ENCODE measurements at regions not wholly inside any gene's neighbourhood (a gene's known extent, or its start where the extent isn't known, plus 50 kb on each side); places are given as distances from the start of the nearest gene placed in this dataset.

DNA sequence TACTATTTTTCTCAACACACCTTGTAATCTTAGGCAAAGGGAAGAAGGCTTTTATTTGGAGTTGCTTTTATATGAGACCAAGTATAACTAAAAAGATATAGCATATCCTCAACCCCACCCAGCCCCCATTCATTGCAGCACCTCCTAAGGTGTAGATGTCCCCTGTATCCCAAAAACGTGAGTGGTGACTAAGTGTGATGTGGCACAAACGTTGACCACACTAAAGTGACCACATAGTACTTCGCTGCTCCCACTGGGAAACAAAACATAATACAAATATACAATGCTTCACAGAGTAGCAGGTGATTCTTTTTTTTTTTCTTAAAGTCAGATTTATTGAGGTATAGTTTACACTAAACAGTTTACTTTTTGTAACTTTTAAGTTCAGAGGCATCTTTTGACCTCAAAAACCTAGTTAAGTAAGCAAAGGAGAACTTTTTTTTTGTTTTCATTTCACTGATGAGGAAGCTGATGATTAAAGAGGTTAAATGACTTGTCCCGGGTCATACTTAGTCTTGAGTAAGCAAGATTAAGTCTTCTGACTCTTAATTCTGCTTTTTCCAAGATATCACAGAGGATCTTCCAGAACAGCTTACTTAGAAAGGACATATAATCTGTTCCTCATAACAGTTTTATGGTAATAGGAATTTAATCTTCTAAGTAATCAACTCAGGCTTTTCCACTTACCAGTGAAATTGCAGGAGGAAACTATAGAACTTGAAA is 245.2 kb upstream of the PLEKHG7 start:
- DNase-seq, result no peak

DNA sequence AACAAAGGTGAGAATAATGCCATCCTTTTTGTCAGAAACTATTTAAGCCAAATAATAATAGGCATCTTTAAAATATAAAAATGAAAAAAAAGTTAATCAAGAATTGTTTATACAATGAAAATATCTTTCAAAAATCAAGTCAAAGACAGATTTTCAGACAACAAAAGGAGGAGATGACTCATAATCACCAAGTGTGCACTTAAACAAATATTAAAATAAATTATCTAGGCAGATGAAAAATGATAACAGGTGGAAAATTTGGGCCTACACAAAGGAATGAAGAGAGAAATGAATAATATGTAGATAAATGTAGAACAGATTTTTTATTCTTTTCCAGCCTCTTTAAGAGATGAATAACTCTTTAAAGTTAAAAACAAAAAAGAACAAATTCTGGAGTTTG is 250.0 kb upstream of the PLEKHG7 start:
- DNase-seq, result no peak

DNA sequence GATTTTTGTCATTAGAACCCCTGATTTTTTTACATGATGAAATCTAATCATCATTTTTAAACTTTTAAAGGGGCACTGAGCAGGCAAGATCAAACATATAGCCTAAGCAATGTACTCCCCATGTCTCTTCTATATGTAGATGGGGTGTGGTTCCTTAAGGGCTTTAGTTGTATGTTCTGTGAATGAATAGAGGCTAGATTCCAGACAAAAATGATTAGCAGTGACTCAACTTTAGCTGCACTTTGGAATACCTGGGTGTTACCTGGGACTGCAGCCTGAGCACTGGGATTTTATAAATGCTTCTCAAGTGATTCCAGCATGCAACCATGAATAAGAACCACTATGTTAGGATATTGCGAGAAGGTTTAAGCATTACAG is 256.7 kb upstream of the PLEKHG7 start:
- DNase-seq, result no peak

DNA sequence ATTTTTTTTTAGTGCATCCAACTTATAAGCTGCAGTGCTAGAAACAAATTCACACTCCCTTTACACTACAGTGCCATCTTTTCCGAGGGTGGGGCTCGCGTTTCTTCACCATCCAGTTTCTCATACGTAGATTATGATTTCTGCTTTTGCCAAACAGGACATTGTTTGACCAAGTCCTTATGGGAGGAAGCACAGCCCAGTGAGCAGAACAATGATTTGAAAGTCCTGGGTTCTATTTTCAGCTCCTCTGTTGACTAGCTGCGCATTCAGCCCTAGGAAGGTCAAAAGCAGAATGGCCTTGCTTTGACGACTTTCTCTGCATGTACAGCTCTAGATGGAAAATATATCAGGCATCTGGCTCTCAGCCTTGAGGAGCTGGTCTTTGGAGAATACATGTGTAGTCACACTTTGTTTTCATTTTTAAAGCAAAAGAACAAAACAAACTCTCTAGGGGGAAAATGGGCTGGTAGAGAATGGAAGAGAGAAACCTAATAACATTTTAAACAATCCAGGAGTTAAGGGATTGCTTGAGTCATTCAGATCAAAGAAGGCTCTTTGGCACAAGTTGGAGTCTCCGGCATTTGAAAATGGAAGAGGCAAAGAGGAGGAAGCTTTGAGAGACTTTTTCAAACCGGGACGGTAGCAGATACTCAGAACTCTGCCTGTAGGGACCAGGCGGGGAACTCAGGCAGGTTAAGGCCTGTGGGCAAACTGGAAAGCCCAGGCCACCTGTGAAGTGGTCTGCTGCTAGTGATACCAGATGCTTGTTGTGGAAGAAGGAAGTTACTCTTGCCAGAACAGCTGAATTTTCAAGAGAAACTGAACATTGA is 257.3 kb upstream of the PLEKHG7 start:
- DNase-seq, result no peak

DNA sequence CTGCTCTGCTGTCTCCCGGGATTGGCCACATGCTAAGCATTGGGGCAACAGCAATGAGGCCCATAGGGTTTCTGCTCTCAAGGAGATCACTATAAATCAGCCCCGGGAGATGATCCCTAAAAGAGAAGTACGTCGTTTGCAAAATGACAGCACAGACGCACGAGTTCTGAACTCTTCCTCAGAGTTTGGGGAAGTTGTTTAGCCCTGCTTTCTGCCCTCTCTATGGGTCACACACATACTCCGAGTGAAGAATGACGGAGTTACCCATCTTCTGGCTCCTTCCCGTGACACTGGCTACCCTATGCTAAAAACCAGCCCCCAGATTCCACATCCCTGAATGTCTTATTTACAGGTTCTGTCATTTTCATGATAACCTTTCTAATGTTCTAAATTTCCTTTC is 258.0 kb upstream of the PLEKHG7 start:
- DNase-seq, result no peak

DNA sequence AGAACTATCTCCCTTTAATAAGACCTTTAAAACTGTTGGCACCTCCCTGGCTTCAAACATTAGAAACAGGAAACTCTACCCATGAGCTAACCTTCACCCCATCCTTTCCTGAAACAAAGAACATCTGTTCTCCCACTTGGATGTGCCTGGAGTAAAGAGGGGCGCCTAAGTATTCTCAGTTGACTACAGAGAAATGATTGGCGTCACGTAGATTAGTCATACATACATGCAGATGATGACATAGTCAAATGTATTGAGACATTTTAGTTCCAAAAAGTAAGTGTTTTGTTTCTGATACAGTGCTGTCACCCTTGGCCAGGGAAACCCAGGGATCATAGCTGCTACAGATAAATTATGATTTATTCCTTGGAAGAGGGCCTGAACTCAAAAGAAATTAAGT is 260.0 kb upstream of the PLEKHG7 start:
- DNase-seq, result no peak

DNA sequence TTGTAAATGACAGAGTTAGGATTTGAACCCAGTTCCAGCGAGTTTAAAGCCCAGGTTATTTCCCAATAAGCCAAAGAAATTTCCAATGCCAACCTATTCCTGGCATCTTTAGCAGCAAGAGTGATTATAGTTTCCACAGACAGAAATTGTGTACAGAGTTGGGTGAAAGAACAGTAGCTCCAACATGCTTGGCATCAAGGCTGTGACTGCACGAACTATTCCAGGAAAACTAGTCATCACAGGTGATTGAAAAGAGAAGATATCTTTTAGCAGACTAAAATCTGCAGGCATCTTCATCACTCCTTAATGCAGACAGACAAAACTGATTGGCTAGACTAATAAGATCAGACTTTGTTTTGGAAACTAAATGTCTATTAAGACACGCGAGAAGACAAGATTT is 262.7 kb upstream of the PLEKHG7 start:
- DNase-seq, result no peak

DNA sequence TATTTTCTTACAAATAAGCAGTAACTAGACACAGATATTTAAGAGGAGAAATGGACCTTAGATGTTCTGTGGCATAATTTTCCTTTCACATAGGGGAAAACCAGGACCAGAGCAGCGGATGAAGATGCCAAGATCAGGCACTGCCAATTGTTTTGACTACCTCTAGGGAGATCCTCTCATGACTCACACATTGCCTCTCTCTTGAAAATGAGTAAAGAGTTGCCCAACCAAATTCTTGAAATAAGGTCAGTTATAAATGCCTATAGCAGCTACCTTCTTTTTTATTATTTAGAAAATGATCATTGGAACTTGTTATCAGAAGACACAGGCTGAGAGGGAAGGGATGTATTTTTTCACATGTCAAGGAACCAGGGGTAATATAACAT is 263.4 kb upstream of the PLEKHG7 start:
- DNase-seq, result no peak

DNA sequence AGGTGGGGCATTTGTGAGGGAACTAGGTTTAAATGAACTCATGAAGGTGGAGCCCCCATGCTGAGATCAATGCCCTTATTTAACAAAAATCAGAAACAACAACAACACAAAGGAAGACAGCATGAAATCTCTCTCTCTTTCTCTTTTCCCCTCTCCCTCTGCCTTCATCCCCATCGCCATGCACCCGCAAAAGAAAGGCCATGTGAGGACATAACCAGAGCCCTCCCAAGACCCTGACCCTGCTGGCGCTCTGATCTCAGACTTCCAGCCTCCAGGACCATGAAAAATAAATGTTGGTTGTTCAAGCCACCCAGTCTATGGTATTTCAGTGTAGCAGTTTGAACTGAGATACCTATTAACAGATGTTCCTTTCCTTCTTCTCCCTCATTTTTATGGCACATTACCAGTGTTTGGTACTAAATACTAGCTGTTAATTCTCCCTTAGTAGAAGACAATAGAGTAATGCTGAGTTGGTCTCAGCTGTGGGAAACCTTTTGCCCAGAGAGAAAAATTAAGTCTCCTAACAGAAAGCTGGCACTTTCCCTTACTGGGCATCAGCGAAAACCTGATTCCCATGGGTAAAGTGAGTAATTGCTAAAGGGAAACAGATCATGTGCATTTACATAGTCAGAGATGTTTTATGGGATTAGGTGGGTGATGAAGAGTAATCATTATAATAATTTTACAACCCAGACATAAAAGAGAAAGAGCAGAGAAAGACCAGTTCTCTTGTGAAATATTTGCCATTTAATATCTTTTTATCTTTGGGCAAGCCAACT is 264.0 kb upstream of the PLEKHG7 start:
- no peak for DNase-seq

DNA sequence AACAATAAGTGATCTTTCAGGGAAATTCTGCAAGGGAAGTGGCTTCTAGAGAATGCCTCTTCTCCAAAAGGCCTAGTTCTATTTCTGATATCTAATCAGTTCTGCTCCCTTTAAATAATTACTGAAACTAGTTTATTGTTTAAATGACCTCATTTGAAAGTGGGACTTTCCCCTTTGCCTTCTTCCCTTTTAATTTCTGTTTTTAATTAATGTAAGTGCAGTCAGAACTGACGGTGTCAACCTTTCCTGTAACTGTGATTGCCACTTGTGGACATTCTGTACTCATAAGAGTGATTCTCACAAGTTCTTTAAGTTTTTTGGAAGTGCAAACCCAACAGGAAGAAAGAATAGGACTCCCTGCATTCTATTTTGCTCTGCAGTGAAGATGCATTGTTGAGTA is 265.3 kb upstream of the PLEKHG7 start:
- no peak for DNase-seq

DNA sequence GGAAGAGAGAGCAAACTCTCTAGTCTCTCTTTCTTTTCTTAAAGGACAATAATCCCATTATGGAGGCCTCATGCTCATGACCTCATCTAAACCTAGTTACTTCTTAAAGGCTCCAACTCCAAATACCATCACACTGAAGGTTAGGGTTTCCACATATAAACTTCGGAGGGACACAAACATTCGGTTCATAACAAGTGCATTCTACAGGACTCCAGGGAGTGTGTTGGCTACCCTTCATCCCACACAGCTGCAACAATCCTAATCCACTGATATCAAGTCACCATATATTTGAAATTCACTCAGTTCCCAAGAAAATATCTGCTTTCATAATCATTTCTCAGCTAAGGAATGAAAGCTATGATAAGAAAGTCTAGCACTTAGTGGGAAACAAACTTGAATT is 265.9 kb upstream of the PLEKHG7 start:
- DNase-seq, result no peak

DNA sequence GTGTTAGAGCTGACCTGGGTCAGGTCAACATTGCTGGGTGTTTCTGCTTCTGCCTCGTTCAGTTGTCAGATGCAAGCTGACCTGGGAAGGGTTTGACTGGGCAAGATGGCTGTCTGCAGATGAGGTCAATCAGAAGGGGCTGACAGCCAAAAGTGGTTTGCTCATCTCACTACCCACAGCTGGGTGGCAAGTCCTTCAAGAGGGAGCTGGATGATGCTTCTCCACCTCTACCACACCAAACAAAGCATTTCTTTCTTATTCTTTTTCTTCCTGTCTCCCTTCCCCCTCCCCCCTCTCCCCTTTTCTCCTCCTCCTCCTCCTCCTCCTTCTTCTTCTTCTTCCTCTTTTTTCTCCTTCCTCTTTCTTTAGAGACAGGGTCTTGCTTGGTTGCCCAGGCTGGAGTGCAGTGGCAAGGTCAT is 268.2 kb upstream of the PLEKHG7 start:
- no peak for DNase-seq

DNA sequence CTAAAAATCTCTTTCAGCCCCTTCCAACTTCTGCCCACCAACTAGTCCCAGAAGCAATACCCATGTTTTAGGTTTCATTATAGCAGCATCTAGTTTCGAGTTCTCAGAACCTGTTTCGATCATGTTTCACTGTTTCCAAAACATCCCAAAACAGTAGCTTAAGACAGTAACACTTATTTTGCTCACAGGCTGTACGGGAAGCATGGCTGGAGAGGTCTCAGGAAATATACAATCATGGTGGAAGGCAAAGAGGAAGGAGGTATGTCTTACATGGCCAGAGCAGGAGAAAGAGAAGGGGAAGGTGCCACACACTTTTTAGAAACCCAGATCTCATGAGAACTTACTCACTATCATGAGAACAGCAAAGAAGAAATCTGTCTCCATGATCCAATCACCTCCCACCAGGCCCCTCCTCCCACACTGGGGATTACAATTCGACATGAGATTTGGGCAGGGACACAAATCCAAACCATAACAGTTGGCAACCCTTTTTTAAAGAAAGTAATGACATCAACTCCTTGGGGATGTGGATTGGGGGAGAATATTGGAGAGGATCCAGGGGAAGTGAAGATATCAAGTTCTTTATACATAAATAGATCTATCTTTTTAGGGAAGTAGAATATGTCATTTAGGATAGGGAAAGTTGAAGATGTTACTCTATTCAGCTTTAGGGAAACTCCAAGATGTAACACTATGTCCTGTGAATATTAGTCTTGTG is 269.9 kb upstream of the PLEKHG7 start:
- no peak for DNase-seq

DNA sequence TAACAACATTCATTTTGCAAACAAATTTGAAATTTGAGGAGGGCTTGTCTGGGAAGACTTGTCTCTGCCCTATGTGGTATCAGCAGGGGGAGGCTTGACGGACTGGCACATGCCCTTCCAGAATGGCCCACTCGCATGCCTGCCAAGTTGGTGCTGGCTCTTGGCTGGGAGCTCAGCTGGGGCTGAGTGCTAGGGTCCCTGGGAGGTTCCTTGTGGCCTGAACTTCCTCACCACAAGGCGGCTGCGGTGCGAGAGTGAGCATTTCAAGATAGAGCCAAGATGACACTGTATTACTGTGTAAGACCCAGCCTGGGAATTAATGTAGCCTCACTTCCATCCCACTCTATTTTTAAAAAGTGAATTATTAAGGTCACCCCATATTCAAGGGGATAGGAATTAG is 271.6 kb upstream of the PLEKHG7 start:
- no peak for DNase-seq

DNA sequence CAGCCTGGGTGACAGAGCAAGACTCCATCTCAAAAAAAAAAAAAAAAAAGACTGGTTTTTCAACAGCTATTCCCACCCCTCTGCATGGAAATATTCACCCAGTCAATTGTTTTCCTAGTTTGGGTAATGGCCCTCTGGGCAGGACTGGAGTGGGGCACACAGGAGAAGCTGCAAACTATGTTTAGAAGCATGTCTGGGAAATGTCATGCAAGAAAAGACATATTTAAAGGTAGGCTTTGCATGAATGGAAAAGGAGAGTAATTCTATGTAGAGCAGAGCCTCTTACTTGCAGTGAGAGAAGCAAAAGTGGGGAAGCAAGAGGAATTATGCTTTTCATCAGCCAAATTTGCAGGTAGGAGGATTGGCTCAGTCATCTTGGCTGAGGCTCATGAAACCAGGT is 276.5 kb upstream of the PLEKHG7 start:
- peak; percentile 84 for DNase-seq

DNA sequence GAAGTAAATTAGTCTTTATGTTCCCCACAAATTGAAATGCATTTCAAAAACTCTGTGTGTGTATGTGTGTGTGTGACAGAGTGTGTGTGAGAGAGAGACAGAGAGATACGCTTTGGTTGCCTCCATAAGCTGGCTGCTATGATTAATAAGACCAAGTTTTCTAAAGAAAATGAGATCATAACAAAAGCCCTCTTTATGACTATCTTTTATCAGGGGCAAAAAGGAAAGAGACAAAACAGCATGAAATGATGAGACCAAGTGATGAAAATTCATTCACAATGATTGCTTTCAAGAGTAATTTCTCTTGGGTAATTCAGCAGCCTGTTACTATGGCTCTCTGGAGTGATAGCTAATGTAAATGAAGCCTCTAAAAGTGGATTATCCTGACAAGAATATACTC is 277.6 kb upstream of the PLEKHG7 start:
- no peak for DNase-seq

DNA sequence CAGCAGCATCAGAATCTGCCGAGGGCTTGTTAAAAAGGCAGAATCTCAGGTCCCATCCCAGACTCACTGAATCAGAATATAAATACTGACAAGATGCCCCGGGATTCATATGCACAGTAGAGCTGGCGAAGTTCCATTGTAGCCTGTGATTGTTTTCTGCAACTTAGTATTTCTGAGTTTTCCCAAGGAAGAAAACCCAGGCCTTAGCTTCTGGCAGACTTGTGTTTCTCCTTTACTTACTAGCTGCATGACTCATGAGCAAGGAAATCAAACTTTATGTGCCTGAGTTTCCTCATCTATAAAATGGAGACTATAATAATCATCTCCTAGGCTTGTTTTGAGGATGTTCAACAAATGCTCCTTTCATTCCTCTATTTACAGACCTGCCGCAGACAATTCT is 278.5 kb upstream of the PLEKHG7 start:
- no peak for DNase-seq

DNA sequence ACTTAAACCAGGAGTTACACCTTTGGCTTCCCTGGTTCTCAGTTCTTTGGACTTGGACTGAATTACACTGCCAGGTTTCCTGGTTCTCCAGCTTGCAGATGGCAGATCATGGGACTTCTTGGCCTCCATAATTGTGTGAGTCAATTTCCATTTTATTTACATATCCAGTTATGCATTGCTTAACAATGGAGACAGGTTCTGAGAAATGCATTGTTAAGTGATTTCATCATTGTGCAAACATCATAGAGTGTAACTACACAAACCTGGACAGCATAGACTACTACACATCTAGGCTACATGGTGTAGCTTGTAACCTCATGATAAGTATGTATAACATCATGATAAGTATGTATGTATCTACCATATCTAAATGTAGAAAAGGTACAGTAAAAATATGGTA is 276.1 kb upstream of the BTG1 start:
- DNase-seq, result no peak

DNA sequence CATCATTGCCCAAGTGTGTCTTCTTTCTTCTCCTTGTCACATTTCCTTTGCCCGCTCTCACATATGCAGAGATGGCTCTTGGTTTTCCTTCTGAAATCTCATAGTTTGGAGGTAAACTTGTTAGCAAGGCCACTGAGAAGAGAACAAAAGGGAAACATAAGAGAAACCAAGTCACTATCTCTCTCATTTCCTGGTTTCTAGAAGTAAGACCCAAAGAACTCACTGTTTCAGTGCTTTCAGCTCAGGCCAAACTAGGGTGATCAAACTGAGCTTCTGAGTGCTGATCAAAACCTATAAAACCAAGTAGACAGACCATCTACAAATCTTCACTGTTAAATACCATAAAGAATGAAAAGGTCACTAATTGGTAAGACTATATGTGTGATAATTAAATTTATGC is 275.4 kb upstream of the BTG1 start:
- no peak for DNase-seq

DNA sequence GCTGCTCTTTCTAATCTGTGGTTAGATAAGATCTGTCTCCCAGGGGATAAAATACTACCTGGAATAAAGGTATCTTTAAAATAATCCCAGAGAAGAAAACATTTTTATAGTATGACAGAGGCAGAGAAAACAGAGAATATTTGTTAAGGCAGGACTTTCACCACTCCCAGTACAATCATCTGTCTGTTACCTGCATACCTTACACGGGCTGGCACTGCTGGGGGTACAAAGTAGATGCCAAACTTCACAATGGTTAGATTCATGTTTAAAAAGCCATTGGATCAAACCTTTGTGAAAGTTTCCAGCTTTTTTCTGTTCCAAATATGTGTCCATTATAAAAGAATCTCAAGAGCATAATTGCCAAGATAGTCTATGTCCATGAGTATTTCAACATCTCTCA is 273.6 kb upstream of the BTG1 start:
- no peak for DNase-seq

DNA sequence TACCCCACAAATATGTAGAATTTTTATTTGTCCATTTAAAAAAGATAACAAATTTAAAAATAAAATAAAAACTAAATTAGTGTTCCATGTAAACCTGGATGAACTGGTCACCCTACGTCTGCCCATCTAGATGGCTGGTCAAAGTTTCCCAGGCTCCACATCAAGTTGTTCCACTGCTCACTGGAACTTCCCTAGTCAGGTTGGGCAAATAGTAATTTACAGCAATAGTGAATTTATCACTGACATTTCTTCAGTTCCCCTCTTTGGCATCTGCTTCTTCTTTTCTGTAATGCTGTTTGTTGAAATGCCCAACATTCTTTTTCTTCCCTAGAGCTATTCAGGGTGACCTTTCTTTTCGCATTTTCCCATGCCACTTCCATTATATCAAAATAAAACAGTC is 272.7 kb upstream of the BTG1 start:
- DNase-seq, result no peak

DNA sequence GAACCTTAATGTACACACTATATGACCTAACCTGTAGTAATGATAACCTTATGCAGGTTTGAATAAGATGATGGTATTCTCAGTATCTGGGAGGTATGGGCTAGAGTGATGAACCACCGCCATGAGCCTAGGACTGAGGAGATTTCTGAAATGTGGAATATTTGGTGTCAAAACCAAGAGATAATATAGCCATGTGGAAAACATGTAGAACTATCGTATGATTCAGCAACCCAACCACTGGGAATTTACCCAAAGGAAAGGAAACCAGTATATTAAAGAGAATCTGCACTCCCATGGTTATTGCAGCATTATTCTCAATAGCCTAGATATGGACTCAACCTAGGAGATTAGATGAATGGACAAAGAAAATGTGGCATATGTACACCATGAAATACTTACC is 271.7 kb upstream of the BTG1 start:
- DNase-seq, result no peak

DNA sequence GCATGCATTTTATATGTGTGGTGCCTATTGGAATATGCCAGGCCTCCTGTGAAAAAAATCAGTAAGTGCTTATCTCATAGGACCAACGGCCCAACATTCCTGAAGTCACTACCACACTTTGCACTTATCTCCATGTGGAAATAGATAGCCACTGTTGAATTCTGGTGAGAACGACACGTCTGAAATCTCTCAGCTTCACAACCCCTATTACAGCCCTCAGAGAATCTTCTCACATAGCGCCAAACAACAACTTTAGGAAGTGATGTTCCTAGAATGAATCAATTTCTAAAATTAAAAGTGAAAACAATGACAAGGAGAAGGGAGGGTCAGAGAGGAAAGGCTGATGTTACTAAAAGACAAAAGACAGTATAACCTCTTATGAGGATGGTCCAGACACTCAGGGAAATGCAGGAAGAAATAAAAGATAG is 270.8 kb upstream of the BTG1 start:
- DNase-seq, result no peak
